OCI-LY3 (cell line): ENCODE measurements at regions not wholly inside any gene's neighbourhood (a gene's known extent, or its start where the extent isn't known, plus 50 kb on each side); places are given as distances from the start of the nearest gene placed in this dataset.

Source experiments
- H2AFZ ChIP-seq: fragments of 200-600, 300-600 bp; shearing (Covaris generic); 2 replicates; pipeline ENCODE4 v1.6.0; 2014; ENCODE audit warnings: antibody characterized with exemption, low read depth, low read length
- H3K27ac ChIP-seq: fragments of 200-600, 300-600 bp; sonication (generic); 2 replicates; pipeline ENCODE4 v1.5.1; 2014; ENCODE audit warnings: mild to moderate bottlenecking, low read length, moderate library complexity, mixed read lengths
- H3K27me3 ChIP-seq: fragments of 200-600, 300-600 bp; sonication (generic); 2 replicates; pipeline ENCODE4 v1.6.1; 2014; ENCODE audit warnings: low read depth, low read length, mixed read lengths
- H3K36me3 ChIP-seq: fragments of 200-600, 300-600 bp; sonication (generic); replicated peaks from 2 replicates; pipeline ENCODE3; 2014; ENCODE audit warnings: low read depth, low read length, mixed read lengths
- H3K4me1 ChIP-seq: fragments of 300-600, 200-600 bp; sonication (generic); 2 replicates; pipeline ENCODE4 v1.6.1; 2014; ENCODE audit warnings: low read length, mixed read lengths
- H3K4me2 ChIP-seq: fragments of 200-600, 300-600 bp; sonication (generic); 2 replicates; pipeline ENCODE4 v1.6.1; 2014; ENCODE audit warnings: low read length, mixed read lengths
- H3K4me3 ChIP-seq: fragments of 300-600, 200-600 bp; sonication (generic); 2 replicates; pipeline ENCODE4 v1.5.1; 2014; ENCODE audit warnings: antibody characterized with exemption, mild to moderate bottlenecking, low read length, moderate library complexity
- H3K79me2 ChIP-seq: fragments of 300-600, 200-600 bp; shearing (Covaris generic); 2 replicates; pipeline ENCODE4 v1.6.1; 2014; ENCODE audit warnings: mild to moderate bottlenecking, low read length, mixed read lengths
- H3K9ac ChIP-seq: fragments of 300-600, 200-600 bp; shearing (Covaris generic); 2 replicates; pipeline ENCODE4 v1.6.0; 2014; ENCODE audit warnings: mild to moderate bottlenecking, low read length, moderate library complexity
- H3K9me3 ChIP-seq: fragments of 200-600, 300-600 bp; shearing (Covaris generic); 2 replicates; pipeline ENCODE4 v1.6.1; 2014; ENCODE audit warnings: low read length, mixed read lengths; ENCODE audit not compliant: insufficient read depth
- H4K20me1 ChIP-seq: fragments of 200-600, 300-600 bp; sonication (generic); 2 replicates; pipeline ENCODE4 v1.6.1; 2016; ENCODE audit warnings: low read length, mixed read lengths; ENCODE audit not compliant: insufficient read depth
- CTCF ChIP-seq: fragments of 200-600, 300-600 bp; sonication (generic); IDR thresholded peaks from 2 replicates; pipeline ENCODE4 v1.5.1; 2014; ENCODE audit warnings: antibody characterized with exemption, low read length, low read depth
- EZH2phosphoT487 ChIP-seq: fragments of 200-600 bp; shearing (Covaris generic); IDR thresholded peaks from 2 replicates; pipeline ENCODE4 v1.6.1; 2018; ENCODE audit warnings: antibody characterized with exemption, mixed run types, low read depth

- no peaks in the 10 kb centered on the region for H3K79me2 ChIP-seq
- no peaks in the 10 kb centered on the region for H3K36me3 ChIP-seq
- no peak overlapping the region for H3K9ac ChIP-seq
- no peaks in the 10 kb centered on the region for H3K4me1 ChIP-seq
- no peak overlapping the region for H3K4me2 ChIP-seq
- no peak overlapping the region for H2AFZ ChIP-seq
- H3K4me3 ChIP-seq = no peak overlapping the region
- no peaks in the 10 kb centered on the region for H3K27me3 ChIP-seq
- no peaks in the 10 kb centered on the region for H3K9me3 ChIP-seq
- H3K27ac ChIP-seq = no peak overlapping the region
- no peak for TF ChIP-seq EZH2phosphoT487
- H4K20me1 ChIP-seq = no peaks in the 10 kb centered on the region
These were observed 276.6 kb upstream of the TCERG1L start for GRCh38 chr10:131587976-131588680.

- Histone ChIP-seq H4K20me1 (no peaks in the 10 kb centered on the region), H3K4me2 (no peak overlapping the region), H3K79me2 (no peaks in the 10 kb centered on the region), H3K9me3 (no peaks in the 10 kb centered on the region), H3K4me3 (no peak overlapping the region), H3K36me3 (no peaks in the 10 kb centered on the region), H3K27me3 (no peaks in the 10 kb centered on the region), H3K4me1 (no peaks in the 10 kb centered on the region), H3K27ac (no peak overlapping the region), H3K9ac (no peak overlapping the region), H2AFZ (no peak overlapping the region)
- TF ChIP-seq EZH2phosphoT487 = no peak
- no peak for TF ChIP-seq CTCF
These were observed 277.2 kb upstream of the TCERG1L start for GRCh38 chr10:131588704-131589220.

GRCh38 chr10:131590567-131590966, 279.0 kb upstream of the TCERG1L start:
- Histone ChIP-seq H3K36me3 (no peaks in the 10 kb centered on the region), H3K79me2 (no peaks in the 10 kb centered on the region), H3K9me3 (no peaks in the 10 kb centered on the region), H3K4me1 (no peaks in the 10 kb centered on the region), H2AFZ (no peak overlapping the region), H3K4me2 (no peak overlapping the region), H3K4me3 (no peak overlapping the region), H3K27ac (no peak overlapping the region), H3K27me3 (no peaks in the 10 kb centered on the region), H3K9ac (no peak overlapping the region), H4K20me1 (no peaks in the 10 kb centered on the region)
- TF ChIP-seq CTCF (no peak), EZH2phosphoT487 (no peak)

- no peak for TF ChIP-seq EZH2phosphoT487
- no peak for TF ChIP-seq CTCF
- no peak overlapping the region for H3K4me2 ChIP-seq
- no peaks in the 10 kb centered on the region for H3K27me3 ChIP-seq
These were observed 280.4 kb upstream of the TCERG1L start for GRCh38 chr10:131591936-131592335.

More at GRCh38 chr10:131591936-131592335, 280.4 kb upstream of the TCERG1L start:
- Histone ChIP-seq H3K36me3 (no peaks in the 10 kb centered on the region), H3K79me2 (no peaks in the 10 kb centered on the region), H3K9ac (no peak overlapping the region), H2AFZ (no peak overlapping the region), H3K4me1 (no peaks in the 10 kb centered on the region), H3K9me3 (no peaks in the 10 kb centered on the region), H4K20me1 (no peaks in the 10 kb centered on the region), H3K27ac (no peak overlapping the region), H3K4me3 (no peak overlapping the region)
